ENCODE measurements at regions not wholly inside any gene's neighbourhood (a gene's known extent, or its start where the extent isn't known, plus 50 kb on each side); places are given as distances from the start of the nearest gene placed in this dataset.

- H3K36me3 Mint-ChIP-seq (ENCODE audit: low read depth), result no peaks in the 10 kb centered on the region
- H3K27ac ChIP-seq (ENCODE audit: low read depth in 1 of 2, low read length in 2 of 2), result no peak overlapping the region
- H3K4me1 ChIP-seq (ENCODE audit: insufficient read depth, low read length), result no peaks in the 10 kb centered on the region
- no peaks in the 10 kb centered on the region for H3K36me3 ChIP-seq (ENCODE audit: insufficient read depth, low read length)
- CTCF ChIA-PET, result no interaction called here
- peaks cover 13% of the 10 kb centered on the region for H3K27me3 Mint-ChIP-seq
- TF ChIP-seq, protein P1, sequence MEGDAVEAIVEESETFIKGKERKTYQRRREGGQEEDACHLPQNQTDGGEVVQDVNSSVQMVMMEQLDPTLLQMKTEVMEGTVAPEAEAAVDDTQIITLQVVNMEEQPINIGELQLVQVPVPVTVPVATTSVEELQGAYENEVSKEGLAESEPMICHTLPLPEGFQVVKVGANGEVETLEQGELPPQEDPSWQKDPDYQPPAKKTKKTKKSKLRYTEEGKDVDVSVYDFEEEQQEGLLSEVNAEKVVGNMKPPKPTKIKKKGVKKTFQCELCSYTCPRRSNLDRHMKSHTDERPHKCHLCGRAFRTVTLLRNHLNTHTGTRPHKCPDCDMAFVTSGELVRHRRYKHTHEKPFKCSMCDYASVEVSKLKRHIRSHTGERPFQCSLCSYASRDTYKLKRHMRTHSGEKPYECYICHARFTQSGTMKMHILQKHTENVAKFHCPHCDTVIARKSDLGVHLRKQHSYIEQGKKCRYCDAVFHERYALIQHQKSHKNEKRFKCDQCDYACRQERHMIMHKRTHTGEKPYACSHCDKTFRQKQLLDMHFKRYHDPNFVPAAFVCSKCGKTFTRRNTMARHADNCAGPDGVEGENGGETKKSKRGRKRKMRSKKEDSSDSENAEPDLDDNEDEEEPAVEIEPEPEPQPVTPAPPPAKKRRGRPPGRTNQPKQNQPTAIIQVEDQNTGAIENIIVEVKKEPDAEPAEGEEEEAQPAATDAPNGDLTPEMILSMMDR (IDR thresholded peaks at IDR 0.05), result no peak
- no peaks in the 10 kb centered on the region for H3K9me3 ChIP-seq (ENCODE audit: control insufficient read depth in 1 of 2, insufficient read depth in 1 of 2, low read length in 2 of 2)
- intact Hi-C loops (cut with DNase I, micrococcal nuclease), result no loop called here
- ATAC-seq (ENCODE audit: poor library complexity), result no peak
- H3K27me3 ChIP-seq (ENCODE audit: control insufficient read depth in 1 of 2, insufficient read depth in 2 of 2, low read length in 2 of 2), result no peaks in the 10 kb centered on the region
- POLR2A ChIA-PET, result no interaction called here
- H3K27ac Mint-ChIP-seq, result no peak overlapping the region
- H3K4me3 Mint-ChIP-seq, result no peak overlapping the region
- H3K9me3 Mint-ChIP-seq, result peaks cover 5% of the 10 kb centered on the region
- no peaks in the 10 kb centered on the region for H3K4me1 Mint-ChIP-seq (ENCODE audit: low read depth)
- no peak overlapping the region for H3K4me3 ChIP-seq (ENCODE audit: low read length)
- no peak for DNase-seq
These were observed 331.8 kb upstream of the PLD5 start for GRCh38 chr1:242856289-242856688.

- Histone ChIP-seq H3K36me3 (ENCODE audit: insufficient read depth, low read length) (no peaks in the 10 kb centered on the region), H3K4me1 (ENCODE audit: insufficient read depth, low read length) (no peaks in the 10 kb centered on the region), H3K27ac (ENCODE audit: low read depth in 1 of 2, low read length in 2 of 2) (no peak overlapping the region), H3K4me3 (ENCODE audit: low read length) (no peak overlapping the region), H3K27me3 (ENCODE audit: control insufficient read depth in 1 of 2, insufficient read depth in 2 of 2, low read length in 2 of 2) (no peaks in the 10 kb centered on the region), H3K9me3 (ENCODE audit: control insufficient read depth in 1 of 2, insufficient read depth in 1 of 2, low read length in 2 of 2) (no peaks in the 10 kb centered on the region)
- CTCF ChIA-PET, result no interaction called here
- intact Hi-C loops (cut with DNase I, micrococcal nuclease), result no loop called here
- POLR2A ChIA-PET, result no interaction called here
- ATAC-seq (ENCODE audit: poor library complexity) (no peak), DNase-seq (no peak)
- Mint-ChIP-seq H3K4me1 (ENCODE audit: low read depth) (no peaks in the 10 kb centered on the region), H3K4me3 (no peak overlapping the region), H3K9me3 (peaks cover 9% of the 10 kb centered on the region), H3K36me3 (ENCODE audit: low read depth) (no peaks in the 10 kb centered on the region), H3K27ac (no peak overlapping the region), H3K27me3 (peaks cover 9% of the 10 kb centered on the region)
- TF ChIP-seq, protein P1 (IDR thresholded peaks at IDR 0.05), result no peak
These were observed 330.0 kb upstream of the PLD5 start for GRCh38 chr1:242854466-242854865.

DNA sequence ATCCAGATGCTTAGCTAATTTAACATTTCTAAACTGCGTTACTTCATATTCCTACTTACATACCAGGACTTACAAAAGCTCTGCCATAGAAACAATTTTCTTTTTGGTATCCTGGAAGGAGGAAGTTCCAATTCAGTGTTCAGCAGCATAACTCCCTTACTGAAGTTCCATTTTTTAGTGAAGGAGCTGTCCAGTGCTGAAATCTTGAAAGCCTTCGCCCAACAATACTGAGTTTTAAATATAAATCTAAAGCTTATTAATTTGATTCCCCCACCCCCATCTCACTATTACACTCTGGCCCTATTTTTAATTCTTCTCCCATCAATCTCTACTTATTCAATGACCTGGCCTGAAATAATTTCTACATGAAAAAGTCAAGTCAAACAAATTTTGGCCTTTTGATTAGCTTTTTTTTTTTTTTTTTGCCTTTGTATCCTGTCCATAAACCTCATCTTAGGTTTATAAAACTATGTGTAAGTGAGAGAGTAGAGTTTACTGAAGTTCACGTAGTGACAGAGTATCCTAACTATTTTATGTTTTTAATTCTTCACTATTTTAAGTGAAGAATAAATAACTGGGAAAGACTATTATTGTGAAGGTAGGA, 323.0 kb upstream of the PLD5 start:
- no peaks in the 10 kb centered on the region for H3K27me3 ChIP-seq (ENCODE audit: control insufficient read depth in 1 of 2, insufficient read depth in 2 of 2, low read length in 2 of 2)
- peaks cover 0 to 3% of the 10 kb centered on the region in 2 experiments for H3K9me3 ChIP-seq (ENCODE audit: control insufficient read depth in 1 of 2, insufficient read depth in 1 of 2, low read length in 2 of 2)
- no peak overlapping the region for H3K27ac ChIP-seq (ENCODE audit: low read depth in 1 of 2, low read length in 2 of 2)
- no peaks in the 10 kb centered on the region for H3K27me3 Mint-ChIP-seq
- H3K4me3 ChIP-seq (ENCODE audit: low read length), result no peak overlapping the region
- ChIA-PET POLR2A (no interaction called here), CTCF (no interaction called here)
- H3K36me3 ChIP-seq (ENCODE audit: insufficient read depth, low read length), result no peaks in the 10 kb centered on the region
- H3K36me3 Mint-ChIP-seq (ENCODE audit: low read depth), result no peaks in the 10 kb centered on the region
- intact Hi-C loops (cut with DNase I, micrococcal nuclease), result no loop called here
- H3K4me1 ChIP-seq (ENCODE audit: insufficient read depth, low read length), result no peaks in the 10 kb centered on the region
- TF ChIP-seq, protein P1 (IDR thresholded peaks at IDR 0.05), result no peak
- no peaks in the 10 kb centered on the region for H3K4me1 Mint-ChIP-seq (ENCODE audit: low read depth)
- H3K27ac Mint-ChIP-seq, result no peak overlapping the region
- H3K4me3 Mint-ChIP-seq, result no peak overlapping the region
- ATAC-seq (ENCODE audit: poor library complexity), result no peak
- peaks cover 18% of the 10 kb centered on the region for H3K9me3 Mint-ChIP-seq
- DNase-seq, result no peak

Data from CD4-positive, alpha-beta T cell (primary cell).